ENCODE measurements at regions not wholly inside any gene's neighbourhood (a gene's known extent, or its start where the extent isn't known, plus 50 kb on each side); places are given as distances from the start of the nearest gene placed in this dataset.

- Histone ChIP-seq H2AFZ (replicated peaks; ENCODE audit: low read length, poor library complexity) (no peak overlapping the region), H3K27ac (ENCODE audit: insufficient read depth, low read length) (no peak overlapping the region), H2BK15ac (ENCODE audit: low read depth, low read length) (no peak overlapping the region), H3K4me2 (ENCODE audit: low read depth, low read length) (no peak overlapping the region), H3K4ac (ENCODE audit: low read depth, low read length) (no peak overlapping the region), H3K23ac (ENCODE audit: low read depth, low read length) (no peak overlapping the region), H3K27me3 (ENCODE audit: control insufficient read depth, insufficient read depth, low read length) (no peaks in the 10 kb centered on the region), H3K56ac (ENCODE audit: extremely low read depth, insufficient read depth, low read length) (no peak overlapping the region), H4K20me1 (ENCODE audit: insufficient read depth, low read length) (no peaks in the 10 kb centered on the region), H3K18ac (ENCODE audit: low read depth, low read length) (no peak overlapping the region), H2BK20ac (ENCODE audit: low read depth, low read length) (no peak overlapping the region), H2BK120ac (ENCODE audit: low read depth, low read length) (no peak overlapping the region), H3K9me1 (ENCODE audit: insufficient read depth, low read length) (no peaks in the 10 kb centered on the region), H4K8ac (ENCODE audit: low read depth in 2 of 2, low read length in 2 of 2) (no peak overlapping the region), H3K9me3 (ENCODE audit: control insufficient read depth, insufficient read depth, low read length) (peaks cover 10% of the 10 kb centered on the region), H2AK5ac (ENCODE audit: low read depth, low read length) (no peak overlapping the region), H3K4me3 (ENCODE audit: insufficient read depth, low read depth, low read length) (no peak overlapping the region), H3K14ac (replicated peaks; ENCODE audit: low read depth, low read length) (no peak overlapping the region), H3K4me1 (ENCODE audit: control insufficient read depth, insufficient read depth, low read length) (no peaks in the 10 kb centered on the region), H4K5ac (ENCODE audit: low read depth, low read length) (no peak overlapping the region), H2BK5ac (ENCODE audit: low read depth, low read length, poor library complexity, severe bottlenecking) (no peak overlapping the region), H2AK9ac (replicated peaks; ENCODE audit: low read depth, low read length, poor library complexity) (no peak overlapping the region), H3K79me1 (ENCODE audit: low read depth in 1 of 2, low read length in 2 of 2) (no peaks in the 10 kb centered on the region), H3K36me3 (ENCODE audit: control insufficient read depth, insufficient read depth, low read length) (no peaks in the 10 kb centered on the region), H3K9ac (ENCODE audit: low read depth, low read length) (no peak overlapping the region), H4K91ac (ENCODE audit: insufficient read depth, low read depth, low read length) (no peak overlapping the region)
- DNase-seq (no peak), ATAC-seq (ENCODE audit: low read depth) (no peak)
- BruUV-seq (replicated peaks) = no TSS peak
- WGBS, 2 experiments (ENCODE audit: extremely low coverage in 2 of 2, insufficient read length in 1 of 2) = no CpG with 5 or more reads among the region's 1 CpG
- in situ Hi-C loops (cut with MboI; ENCODE audit: low sequenced_read_pairs) = no loop called here
- intact Hi-C loops (cut with micrococcal nuclease) = no loop called here
- POLR2A ChIA-PET (ENCODE audit: unreplicated experiment) = no interaction called here
- dilution Hi-C loops (cut with HindIII; ENCODE audit: low sequenced_read_pairs, unreplicated experiment) = no loop called here
- CTCF ChIA-PET = no interaction called here
- TF ChIP-seq CHD1 (IDR thresholded peaks at IDR 0.05; ENCODE audit: low read depth, low read length) = no peak
- no peak for TF ChIP-seq RFX5 (IDR thresholded peaks at IDR 0.05; ENCODE audit: low read depth, low read length)
- TF ChIP-seq FOS (IDR thresholded peaks at IDR 0.05; ENCODE audit: low read depth, low read length) = no peak
- TF ChIP-seq SMC3 (IDR thresholded peaks at IDR 0.05; ENCODE audit: low read depth, low read length) = no peak
- TF ChIP-seq RAD21 (IDR thresholded peaks at IDR 0.05; ENCODE audit: low read length) = no peak
- TF ChIP-seq USF2 (IDR thresholded peaks at IDR 0.05; ENCODE audit: low read depth, low read length) = no peak
- TF ChIP-seq CTCF (conservative IDR thresholded peaks at IDR 0.05; ENCODE audit: low read depth, low read length) = no peak
- no peak for TF ChIP-seq MXI1 (IDR thresholded peaks at IDR 0.05; ENCODE audit: borderline replicate concordance, low read depth, low read length)
Observed at GRCh38 chr7:89549768-89550167, 604.5 kb upstream of the STEAP1 start.

Data from IMR-90 (cell line).